ENCODE measurements at regions not wholly inside any gene's neighbourhood (a gene's known extent, or its start where the extent isn't known, plus 50 kb on each side); places are given as distances from the start of the nearest gene placed in this dataset.

DNA sequence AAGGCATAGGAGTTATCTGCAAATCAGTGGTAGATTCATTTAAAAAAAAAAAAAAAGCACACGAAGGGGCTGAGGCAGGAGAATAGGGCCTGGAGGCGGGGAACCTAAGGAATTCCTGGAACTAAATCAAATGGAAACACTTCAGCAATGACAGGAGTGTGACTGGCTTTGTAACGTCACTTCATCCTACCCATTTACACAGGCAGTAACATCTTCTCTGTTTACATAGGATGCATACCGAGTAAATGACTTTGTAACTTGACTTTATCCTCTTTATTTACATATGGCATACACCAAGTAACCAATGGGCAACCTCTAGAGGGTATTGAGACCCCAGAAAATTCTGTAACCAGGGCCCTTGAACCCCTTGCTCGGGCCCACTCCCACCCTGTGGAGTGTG, 56.4 kb upstream of the IYD start:
- DNase-seq: no peak
- Histone ChIP-seq H3K4me3 (ENCODE audit: low read length) (no peak overlapping the region), H3K4me1 (ENCODE audit: control insufficient read depth, insufficient read depth, low read length) (no peaks in the 10 kb centered on the region), H3K27ac (ENCODE audit: low read length) (no peak overlapping the region), H3K36me3 (ENCODE audit: control insufficient read depth, insufficient read depth, low read length) (no peaks in the 10 kb centered on the region), H3K27me3 (ENCODE audit: control insufficient read depth, insufficient read depth, low read length) (no peaks in the 10 kb centered on the region), H3K9me3 (ENCODE audit: control insufficient read depth, low read depth, low read length) (peaks cover 3% of the 10 kb centered on the region)
- WGBS (ENCODE audit: insufficient coverage, low lambda C conversion rate): 60% methylated on average over 1 of the region's 5 CpGs

DNA sequence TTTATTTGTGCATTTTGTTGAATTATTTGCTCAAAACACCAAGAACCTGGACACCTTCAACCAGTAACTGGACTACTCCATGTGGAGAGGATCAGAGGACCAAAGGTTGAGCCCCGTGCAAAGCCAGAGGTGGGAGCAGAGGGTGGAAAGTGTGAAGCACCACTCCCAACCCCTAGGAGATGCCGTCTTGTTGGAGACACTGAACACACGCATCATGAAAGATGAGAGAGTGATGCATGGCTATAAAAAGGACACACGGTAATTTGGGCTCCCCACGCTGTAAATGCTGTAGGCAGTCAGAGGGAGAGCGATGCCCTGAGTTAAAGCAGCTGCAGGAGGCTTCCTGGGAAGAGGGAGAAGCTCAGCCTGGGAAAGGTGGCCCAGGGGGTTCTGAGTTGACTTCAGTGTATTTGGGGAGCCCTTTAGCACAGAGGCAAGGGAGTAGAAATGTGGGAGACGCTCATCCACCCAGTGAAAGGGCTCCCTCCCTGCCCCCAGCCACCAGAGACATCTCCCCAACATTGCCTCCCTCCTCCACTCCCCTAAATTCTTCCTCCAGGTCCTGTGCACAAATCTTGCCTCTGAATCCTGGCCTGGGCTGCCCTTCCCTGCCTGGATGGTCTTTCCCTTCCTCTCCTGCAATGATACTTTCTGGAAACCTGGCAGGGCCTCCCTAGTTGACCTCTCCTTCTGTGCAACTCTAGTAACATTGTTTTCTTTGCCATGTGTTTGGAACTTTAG, 55.8 kb upstream of the IYD start:
- Histone ChIP-seq H3K27me3 (ENCODE audit: control insufficient read depth, insufficient read depth, low read length) (no peaks in the 10 kb centered on the region), H3K4me1 (ENCODE audit: control insufficient read depth, insufficient read depth, low read length) (no peaks in the 10 kb centered on the region), H3K36me3 (ENCODE audit: control insufficient read depth, insufficient read depth, low read length) (no peaks in the 10 kb centered on the region), H3K27ac (ENCODE audit: low read length) (no peak overlapping the region), H3K9me3 (ENCODE audit: control insufficient read depth, low read depth, low read length) (peaks cover 3% of the 10 kb centered on the region), H3K4me3 (ENCODE audit: low read length) (no peak overlapping the region)
- no peak for DNase-seq
- no CpG with 5 or more reads among the region's 7 CpGs for WGBS (ENCODE audit: insufficient coverage, low lambda C conversion rate)

DNA sequence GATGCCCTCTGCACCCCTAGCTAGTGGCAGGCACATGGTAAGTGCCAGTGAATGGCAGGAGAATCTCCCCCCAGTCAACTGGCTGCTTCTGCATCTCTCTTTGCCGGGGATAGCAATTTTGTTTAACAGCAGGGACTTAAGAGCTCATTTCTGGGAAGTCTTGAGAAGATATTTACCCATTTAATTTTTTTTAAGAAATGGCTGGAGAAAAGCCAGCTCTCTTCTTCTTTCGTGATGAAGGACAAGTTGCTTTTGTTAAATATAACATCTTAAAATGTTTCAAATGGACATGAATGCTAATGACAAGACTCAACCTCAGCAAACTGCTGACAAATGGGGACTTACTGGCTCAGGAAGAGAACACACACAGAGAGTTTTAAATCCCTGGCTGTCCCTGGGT, 55.0 kb upstream of the IYD start:
- Histone ChIP-seq H3K4me1 (ENCODE audit: control insufficient read depth, insufficient read depth, low read length) (no peaks in the 10 kb centered on the region), H3K36me3 (ENCODE audit: control insufficient read depth, insufficient read depth, low read length) (no peaks in the 10 kb centered on the region), H3K27ac (ENCODE audit: low read length) (no peak overlapping the region), H3K4me3 (ENCODE audit: low read length) (no peak overlapping the region), H3K9me3 (ENCODE audit: control insufficient read depth, low read depth, low read length) (peaks cover 3% of the 10 kb centered on the region), H3K27me3 (ENCODE audit: control insufficient read depth, insufficient read depth, low read length) (no peaks in the 10 kb centered on the region)
- WGBS (ENCODE audit: insufficient coverage, low lambda C conversion rate): 60% methylated on average over 1 of the region's 2 CpGs
- no peak for DNase-seq

DNA sequence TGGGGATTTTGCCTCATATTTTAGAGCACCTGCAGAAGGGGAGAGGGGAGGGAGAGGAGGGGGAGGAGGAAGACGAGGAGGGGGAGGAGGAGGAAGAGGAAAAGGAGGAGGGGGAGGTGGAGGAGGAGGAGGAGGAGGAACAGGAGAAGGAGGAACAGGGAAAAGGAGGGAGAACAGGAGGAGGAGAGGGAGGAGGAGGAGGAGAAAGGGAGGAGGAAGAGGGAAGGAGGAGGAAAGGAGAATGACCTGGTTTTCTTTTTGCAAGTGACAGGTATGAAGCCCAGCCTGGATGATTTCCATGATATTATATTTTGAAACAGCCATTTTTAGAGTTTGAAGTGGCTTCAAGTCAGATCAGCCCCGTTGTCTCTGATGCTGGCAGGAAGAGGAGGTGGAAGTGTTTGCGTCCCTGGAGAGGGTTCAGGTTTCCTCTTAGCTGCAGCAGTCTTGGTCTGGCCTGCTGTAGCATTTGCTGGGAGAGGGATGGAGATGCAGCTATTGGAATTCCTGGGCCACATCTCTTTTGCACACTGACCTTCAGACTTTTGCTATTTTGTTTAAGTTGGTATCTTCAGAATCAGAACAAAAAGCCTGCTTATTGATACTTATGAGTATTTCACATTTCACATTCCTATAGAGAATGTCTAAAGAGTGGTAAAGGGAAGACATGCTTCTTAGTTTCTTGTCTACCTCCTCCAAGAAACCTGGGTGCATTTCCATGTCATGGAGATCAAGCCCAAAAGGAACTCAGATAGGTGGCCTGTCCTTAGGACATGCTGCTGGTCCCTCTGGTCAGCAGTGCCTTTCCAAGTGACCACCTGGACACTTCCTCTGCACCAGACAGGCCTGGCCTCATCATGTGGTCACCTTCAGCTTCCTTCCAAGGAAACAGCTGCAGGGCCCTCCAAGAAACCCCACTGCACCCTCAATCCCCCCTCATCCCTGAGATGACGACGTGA, 54.3 kb upstream of the IYD start:
- Histone ChIP-seq H3K36me3 (ENCODE audit: control insufficient read depth, insufficient read depth, low read length) (no peaks in the 10 kb centered on the region), H3K27ac (ENCODE audit: low read length) (no peak overlapping the region), H3K4me3 (ENCODE audit: low read length) (no peak overlapping the region), H3K4me1 (ENCODE audit: control insufficient read depth, insufficient read depth, low read length) (no peaks in the 10 kb centered on the region), H3K27me3 (ENCODE audit: control insufficient read depth, insufficient read depth, low read length) (no peaks in the 10 kb centered on the region), H3K9me3 (ENCODE audit: control insufficient read depth, low read depth, low read length) (peaks cover 3% of the 10 kb centered on the region)
- WGBS (ENCODE audit: insufficient coverage, low lambda C conversion rate): 60% methylated on average over 1 of the region's 5 CpGs
- no peak for DNase-seq

DNA sequence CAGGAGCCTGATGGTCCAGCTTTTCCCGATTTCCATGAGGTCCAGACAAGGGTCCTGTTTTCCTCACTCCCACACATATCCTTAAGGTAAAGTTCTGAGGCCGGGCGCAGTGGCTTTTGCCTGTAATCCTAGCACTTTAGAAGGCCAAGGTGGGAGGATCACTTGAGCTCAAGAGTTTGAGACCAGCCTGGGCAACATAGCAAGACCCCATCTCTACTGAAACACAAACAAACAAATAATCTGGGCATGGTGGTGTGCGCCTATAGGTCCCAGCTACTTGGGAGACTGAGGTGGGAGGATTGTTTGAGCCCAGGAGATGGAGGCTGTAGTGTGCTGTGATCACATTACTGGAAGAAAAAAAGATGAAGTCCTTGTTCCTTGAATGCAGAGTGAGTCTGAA, 53.2 kb upstream of the IYD start:
- Histone ChIP-seq H3K9me3 (ENCODE audit: control insufficient read depth, low read depth, low read length) (peaks cover 3% of the 10 kb centered on the region), H3K4me1 (ENCODE audit: control insufficient read depth, insufficient read depth, low read length) (no peaks in the 10 kb centered on the region), H3K27me3 (ENCODE audit: control insufficient read depth, insufficient read depth, low read length) (no peaks in the 10 kb centered on the region), H3K4me3 (ENCODE audit: low read length) (no peak overlapping the region), H3K36me3 (ENCODE audit: control insufficient read depth, insufficient read depth, low read length) (no peaks in the 10 kb centered on the region), H3K27ac (ENCODE audit: low read length) (no peak overlapping the region)
- DNase-seq: no peak
- WGBS (ENCODE audit: insufficient coverage, low lambda C conversion rate): no CpG with 5 or more reads among the region's 4 CpGs

DNA sequence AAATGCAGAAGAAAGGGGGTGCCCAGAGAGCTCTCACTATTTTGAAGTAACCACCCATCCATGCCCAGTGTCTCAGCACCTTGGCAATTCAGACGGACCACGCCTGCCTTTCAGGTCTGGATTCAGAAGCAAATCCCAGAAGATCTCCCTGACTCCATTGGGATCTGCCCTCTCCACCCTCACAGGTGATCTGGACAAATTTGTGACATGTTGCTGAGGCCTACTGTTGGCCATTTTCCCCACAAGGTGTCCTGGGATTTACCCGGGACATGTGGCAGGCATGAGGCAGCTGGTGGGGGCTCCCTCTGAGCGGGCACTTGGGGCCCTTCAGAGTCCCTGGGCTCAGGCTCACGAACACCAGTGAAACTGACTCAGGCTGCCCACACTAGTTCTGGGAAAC, 51.9 kb upstream of the IYD start:
- H3K27ac ChIP-seq (ENCODE audit: low read length): no peak overlapping the region
- WGBS (ENCODE audit: insufficient coverage, low lambda C conversion rate): no CpG with 5 or more reads among the region's 5 CpGs
- H3K4me1 ChIP-seq (ENCODE audit: control insufficient read depth, insufficient read depth, low read length): no peaks in the 10 kb centered on the region
- H3K9me3 ChIP-seq (ENCODE audit: control insufficient read depth, low read depth, low read length): peaks cover 3% of the 10 kb centered on the region
- H3K36me3 ChIP-seq (ENCODE audit: control insufficient read depth, insufficient read depth, low read length): no peaks in the 10 kb centered on the region
- H3K4me3 ChIP-seq (ENCODE audit: low read length): no peak overlapping the region
- no peak for DNase-seq
- no peaks in the 10 kb centered on the region for H3K27me3 ChIP-seq (ENCODE audit: control insufficient read depth, insufficient read depth, low read length)

All from large intestine (tissue), 3 donors.